Gastrocnemius medialis (tissue), 4 donors: ENCODE measurements at regions not wholly inside any gene's neighbourhood (a gene's known extent, or its start where the extent isn't known, plus 50 kb on each side); places are given as distances from the start of the nearest gene placed in this dataset.

Experiments used
- CTCF ChIP-seq, 5 experiments: fragments of 450-650 bp in 3 of 5; fragments of 200-600 bp in 2 of 5; sonication (generic) in 2 of 5; IDR thresholded peaks in 4 of 5; conservative IDR thresholded peaks in 1 of 5; 1 replicate in 4 of 5; 2 replicates in 1 of 5; pipeline ENCODE4 v1.5.1; 2016 to 2019; ENCODE audit warnings: antibody characterized with exemption in 5 of 5, mild to moderate bottlenecking in 3 of 5, moderate library complexity in 3 of 5
- POLR2A ChIP-seq, 2 donors: fragments of 450-650 bp; IDR thresholded peaks; one replicate each; pipeline ENCODE4 v1.6.1; 2017; ENCODE audit warnings: antibody characterized with exemption in 2 of 2, mild to moderate bottlenecking in 2 of 2, moderate library complexity in 2 of 2

DNA sequence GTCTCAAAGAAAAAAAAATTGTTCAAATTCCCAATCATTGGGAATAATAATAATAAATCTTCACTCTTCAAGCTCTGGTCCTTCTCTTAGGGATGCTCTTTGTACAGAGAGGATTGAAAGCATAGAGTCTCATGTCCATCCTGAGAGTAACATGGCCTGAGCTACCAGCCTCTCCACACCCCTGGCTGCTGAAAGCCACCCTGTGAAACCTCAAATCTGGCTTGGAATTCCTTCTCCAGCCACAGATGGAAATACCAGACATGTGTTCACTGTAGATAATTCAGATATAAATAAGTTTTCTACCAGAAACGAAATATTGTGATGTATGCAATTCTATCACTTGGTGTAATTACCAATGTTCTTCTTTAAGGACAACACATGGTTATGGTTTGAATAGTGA lies 140.6 kb downstream of the ARSF start:
- TF ChIP-seq CTCF (IDR thresholded peaks at IDR 0.05 in 4 of 5, conservative IDR thresholded peaks at IDR 0.05 in 1 of 5) = no peak
- TF ChIP-seq POLR2A (IDR thresholded peaks at IDR 0.05) = no peak
